EL (cell line): ENCODE measurements at regions not wholly inside any gene's neighbourhood (a gene's known extent, or its start where the extent isn't known, plus 50 kb on each side); places are given as distances from the start of the nearest gene placed in this dataset.

ENCODE experiments used
- DNase-seq: peaks from one replicate; pipeline ENCODE4 v3.0.0-alpha.2; 2016

DNA sequence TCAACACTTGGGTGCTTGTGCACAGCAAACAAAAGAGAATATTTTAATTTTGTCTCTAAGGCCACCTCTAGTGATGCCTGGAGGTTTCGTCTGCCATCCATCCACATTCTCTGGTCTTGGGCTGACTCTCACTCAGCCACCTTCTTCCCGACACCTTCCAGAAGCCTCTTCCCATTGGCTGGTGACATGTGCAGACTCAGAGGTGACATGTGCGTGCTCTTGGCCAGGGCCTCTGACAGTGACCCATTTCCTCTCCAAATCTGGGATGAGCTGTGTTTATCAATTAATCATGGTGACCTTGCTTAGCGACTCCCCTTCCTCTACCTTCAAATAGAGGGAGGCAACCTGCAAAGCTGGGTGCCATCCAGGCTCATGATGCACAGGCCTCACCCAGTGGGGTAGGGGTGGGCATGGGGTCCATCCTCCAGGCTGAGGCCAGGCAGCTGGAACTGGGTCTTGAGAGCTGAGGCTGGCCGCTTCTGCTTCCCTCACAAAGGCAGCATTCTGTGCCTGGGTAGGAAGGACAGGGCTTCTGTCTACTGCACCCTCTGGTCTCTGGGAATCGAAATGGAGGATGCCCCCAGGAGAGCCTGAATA is 91.8 kb downstream of the DHCR7 start:
- DNase-seq = no peak

DNA sequence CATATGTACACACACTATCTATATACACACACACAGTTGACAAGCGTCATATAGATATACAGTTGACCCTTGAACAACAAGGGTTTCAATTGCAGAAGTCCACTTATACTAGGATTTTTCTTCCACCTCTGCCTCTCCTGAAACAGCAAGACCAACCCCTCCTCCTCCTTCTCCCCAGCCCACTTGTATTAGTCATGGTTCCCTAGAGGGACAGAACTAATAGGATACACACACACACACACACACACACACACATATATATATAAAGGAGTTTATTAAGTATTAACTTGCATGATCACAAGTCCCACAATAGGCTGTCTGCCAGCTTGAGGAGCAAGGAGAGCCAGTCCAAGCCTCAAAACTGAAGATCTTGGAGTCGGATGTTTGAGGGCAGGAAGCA is 92.9 kb downstream of the DHCR7 start:
- DNase-seq = no peak

DNA sequence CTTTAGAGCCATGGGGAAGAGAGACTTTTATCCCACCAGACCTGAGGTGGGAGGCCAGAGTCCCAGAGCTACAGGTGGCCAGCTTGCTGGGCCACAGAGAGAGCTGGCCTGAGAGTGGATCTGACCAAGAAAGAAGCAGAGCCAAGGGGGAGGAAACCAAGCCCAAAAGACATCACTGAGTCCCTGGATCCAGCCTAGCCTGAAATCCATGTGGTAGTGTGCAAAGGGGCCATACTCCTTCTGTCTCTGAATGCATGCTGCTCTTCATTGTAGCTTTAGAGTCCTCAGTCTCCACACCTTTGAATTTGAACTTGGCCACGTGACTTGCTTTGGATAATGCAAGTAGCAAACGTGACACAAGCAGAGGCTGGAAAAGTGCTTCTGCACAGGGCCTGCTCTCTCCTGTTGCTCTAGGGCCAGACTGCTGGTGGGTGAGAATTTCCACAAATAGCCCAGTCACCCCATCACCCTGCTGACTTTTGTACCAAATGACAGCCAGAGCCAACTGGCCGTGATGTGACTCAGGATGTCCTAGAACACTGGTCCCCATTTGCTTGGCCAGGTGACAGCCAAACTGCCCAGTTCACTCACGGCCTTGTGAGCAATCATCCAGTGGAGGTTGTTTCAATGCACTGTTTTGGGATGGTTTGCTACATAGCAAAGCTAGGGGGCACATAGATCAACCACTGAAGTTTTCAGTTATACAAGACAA is 93.6 kb downstream of the DHCR7 start:
- no peak for DNase-seq

DNA sequence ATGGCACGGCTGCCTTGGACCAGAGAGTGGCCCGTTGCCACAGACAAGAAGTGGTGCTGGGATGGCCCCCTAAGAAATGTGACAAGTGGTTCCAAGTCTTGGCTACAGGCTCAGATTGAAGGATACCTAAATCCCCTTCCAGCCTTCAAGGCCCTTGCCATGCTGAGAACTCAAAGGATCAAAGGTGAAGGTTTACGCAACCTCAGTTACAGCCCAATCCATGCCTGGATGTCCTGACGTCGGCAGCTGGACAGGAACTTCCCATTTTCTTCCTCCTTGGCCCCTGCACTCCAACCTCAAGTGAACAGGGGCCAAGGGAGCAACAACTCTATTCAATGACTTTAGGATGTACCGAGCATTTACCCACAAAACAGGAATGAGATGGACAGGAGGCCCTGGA is 95.4 kb downstream of the DHCR7 start:
- DNase-seq = no peak

- DNase-seq = no peak
Observed at GRCh38 chr11:71352226-71352625, 96.0 kb downstream of the DHCR7 start.

- DNase-seq = no peak
Observed at GRCh38 chr11:71349627-71350026, 97.2 kb upstream of the SHANK2 start.

GRCh38 chr11:71343828-71344400 is 91.5 kb upstream of the SHANK2 start:
- DNase-seq = no peak

DNA sequence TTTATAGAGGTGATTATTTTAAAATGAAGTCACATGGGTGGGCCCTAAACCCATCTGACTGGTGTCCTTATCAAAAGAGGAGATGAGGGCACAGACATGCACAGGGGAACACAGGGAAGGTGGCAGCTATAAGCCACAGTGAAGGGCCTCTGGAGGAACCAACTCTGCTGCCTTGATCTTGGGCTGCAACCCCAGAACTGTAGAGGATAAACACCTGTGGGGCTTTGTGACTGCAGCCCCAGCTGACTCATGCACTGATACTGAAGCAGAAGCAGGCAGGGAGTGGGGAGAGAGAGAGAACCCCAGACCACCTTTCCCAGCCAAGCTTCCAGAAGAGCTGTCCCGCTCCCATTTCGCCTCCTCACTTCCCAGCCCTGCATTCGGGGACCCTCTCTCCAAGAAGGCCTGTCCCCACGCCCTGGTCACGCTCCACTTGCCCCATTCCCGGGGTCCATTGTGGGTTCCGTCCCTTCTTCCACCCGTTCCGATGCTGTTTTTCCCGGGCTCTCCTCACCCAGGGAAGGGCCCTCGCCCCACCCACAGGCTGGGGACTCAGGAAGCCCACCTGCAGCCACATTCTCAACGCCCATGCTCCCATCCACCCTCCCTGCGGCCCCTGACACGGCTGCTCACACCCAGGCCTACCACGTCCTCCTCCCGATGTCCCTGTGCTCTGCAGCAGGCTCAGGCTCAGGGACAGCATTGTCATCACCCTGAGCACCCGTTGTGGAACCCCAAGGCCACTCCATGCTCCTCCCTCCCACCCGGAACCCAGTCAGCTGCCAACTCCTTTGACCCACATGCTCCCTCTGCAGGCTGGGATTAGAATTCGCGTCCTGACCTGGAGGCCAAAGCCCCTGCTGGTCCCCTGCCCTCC is 90.8 kb upstream of the SHANK2 start:
- DNase-seq = peak; percentile 29

DNA sequence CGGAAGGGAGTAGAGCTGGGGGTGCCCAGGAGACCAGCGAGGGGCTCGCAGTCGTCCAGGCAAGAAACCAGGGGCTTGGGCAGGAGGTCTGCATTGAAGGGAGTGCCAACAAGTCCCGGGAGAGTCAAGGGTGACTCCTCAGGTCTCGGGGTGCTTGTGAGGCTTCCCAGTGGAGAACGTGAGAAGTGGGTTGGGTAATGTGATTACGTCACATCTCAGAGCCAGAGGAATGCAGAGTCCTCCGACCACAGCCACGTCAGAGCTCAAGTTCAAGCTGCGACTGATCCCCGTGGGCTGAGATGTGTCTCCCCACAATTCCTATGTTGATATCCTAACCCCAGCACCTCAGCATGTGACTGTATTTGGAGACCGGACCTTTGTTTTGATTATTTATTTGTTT is 89.7 kb upstream of the SHANK2 start:
- DNase-seq = peak; percentile 32

- no peak for DNase-seq
Observed at GRCh38 chr11:71341596-71341995, 89.2 kb upstream of the SHANK2 start.

- DNase-seq = no peak
Observed at GRCh38 chr11:71341173-71341572, 88.8 kb upstream of the SHANK2 start.

DNA sequence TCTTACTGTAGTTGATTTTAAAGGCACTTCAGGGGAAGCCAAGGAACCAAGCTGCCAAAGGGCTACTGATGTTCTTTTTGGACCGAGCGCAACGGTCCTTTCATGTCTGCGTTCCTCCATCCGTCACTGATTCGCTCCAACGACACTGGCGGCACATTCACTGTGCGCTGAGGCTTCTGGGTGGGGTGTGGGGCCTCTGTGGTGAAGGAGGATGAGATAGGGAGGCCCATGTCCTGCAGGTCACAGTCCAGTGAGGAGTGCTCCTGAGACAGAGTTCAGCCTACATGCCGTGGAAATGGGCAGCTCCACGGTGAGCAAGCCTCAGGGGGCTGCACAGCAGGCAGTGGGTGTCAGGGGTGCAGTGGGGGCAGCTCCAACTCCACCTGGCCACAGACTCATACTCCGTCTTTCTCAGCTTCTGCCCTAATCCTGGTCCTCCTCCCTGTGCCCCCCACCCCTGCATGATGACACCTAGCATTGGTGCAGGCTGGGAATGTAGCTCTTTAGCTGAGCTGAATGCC is 87.8 kb upstream of the SHANK2 start:
- no peak for DNase-seq

DNA sequence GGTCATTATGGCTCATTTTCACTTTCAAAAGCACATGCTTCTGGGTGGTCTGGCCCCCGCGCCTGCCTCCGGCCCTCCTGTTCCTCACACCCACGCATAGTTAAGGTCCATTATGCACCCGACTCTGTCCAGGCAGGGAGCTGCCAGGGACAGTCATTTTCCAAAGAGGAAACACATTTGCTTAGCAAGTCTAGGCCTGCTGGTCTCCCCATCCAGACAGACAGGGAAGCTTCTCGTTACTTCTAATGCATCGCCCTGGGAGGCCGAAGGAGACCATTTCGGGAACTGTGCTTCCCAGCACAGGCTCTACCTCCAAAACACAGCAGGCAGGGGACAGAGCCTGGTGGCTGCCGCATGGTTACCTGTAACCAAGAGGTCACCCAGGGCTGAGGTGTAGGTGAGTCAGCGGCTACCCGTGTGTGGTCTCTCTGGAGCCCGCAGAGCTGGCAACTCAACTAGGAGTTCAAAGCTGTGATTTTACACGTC is 87.1 kb upstream of the SHANK2 start:
- DNase-seq = no peak

DNA sequence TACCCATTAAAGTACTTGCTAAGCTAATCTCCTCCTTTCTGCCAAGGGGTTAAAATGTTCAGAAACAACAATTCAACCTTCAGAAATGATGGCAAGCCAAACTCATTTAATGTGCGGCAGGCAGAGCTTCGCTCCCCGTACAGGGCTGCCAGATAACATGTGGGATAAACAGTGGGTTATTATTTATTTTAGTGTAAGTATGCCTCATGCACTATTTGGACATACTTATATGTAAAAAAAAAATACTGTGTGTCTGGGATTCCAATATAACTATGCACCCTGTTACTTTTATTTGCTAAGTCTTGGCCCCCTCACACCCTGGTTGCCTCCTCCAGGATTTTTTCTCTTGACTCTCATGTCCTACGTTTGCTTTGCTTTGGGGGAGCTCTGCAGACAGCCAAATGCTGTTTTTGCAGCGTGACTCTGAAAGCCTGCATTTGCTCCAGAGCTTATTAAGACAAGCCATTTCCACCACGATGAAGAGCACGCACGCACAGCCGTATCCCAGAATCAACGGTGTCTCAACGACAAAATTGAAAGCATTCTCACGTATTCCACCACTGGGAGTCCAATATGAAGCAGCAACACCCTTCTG is 86.5 kb upstream of the SHANK2 start:
- no peak for DNase-seq

DNA sequence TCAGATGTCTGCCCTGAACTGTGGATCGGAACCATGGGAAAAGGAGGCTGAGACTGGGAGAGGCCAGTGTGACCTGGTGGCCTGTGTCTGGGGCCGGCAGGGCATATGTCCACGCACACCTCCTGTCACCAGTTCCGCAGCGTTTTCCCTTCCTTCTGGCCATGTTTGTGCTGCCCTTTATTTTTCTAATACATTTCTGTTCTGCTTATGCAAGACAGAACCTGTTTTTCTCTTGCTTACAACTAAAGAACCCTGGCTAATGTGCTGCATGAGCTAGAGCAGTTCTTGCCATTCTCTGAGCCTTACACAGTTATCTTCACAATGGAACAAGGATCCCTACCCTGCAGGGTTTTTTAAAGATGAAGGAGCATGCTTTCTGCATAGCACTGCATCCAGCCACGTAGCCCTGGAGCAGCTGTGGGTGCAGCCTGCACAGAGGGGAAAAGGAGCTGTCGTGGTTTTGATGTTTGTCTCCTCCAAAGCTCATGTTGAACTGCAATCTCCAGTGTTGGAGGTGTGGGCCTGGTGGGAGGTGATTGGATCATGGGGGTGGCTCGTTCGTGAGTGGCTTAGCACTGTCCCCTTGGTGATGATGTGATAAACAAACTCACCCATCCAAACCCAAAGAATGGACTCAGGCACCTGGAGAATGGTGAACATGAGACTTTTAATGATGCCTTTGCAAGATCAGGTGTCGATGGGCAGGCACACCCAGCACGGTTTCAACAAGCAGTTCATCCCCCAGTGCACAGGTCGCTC is 84.8 kb upstream of the SHANK2 start:
- no peak for DNase-seq

DNA sequence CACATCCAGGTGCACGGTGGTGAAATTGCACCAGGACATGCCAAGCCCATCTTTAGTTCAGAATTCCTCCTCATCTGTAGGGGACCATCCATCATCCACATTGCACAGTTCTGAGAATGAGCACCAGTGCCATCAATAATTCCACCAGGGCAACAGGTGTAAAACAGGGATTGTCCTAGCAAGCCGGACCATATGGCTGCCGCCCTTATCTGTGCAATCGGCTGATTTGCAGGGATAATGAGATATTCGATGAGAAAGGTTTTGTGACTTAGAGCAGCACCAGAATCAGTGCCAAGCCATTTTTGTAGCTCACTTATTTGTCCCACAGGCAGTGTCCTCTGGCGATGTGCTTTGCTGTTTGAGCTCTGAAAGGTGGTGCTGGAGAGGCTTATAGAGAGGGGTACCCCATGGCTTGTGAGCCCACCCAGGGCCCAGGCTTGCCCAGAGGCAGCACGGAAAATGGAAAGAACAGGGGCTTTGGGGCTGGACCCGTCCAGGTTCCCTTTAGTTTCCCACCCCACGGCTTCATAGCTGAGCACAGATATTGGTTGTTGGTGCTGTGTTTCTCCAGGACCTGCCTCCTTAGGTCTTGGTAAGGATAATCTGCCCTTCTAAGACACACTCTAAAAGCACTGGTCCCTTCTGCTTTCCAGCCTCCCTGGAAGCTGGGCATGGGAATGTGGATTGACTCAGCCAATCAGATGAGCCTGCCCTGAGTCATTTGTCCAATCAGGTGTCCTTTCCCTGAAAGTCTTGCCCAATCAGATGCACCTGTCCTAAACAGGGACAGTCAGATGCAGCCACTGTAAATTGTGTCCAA is 84.0 kb upstream of the SHANK2 start:
- DNase-seq = no peak

GRCh38 chr11:71335371-71335770 is 83.0 kb upstream of the SHANK2 start:
- no peak for DNase-seq

DNA sequence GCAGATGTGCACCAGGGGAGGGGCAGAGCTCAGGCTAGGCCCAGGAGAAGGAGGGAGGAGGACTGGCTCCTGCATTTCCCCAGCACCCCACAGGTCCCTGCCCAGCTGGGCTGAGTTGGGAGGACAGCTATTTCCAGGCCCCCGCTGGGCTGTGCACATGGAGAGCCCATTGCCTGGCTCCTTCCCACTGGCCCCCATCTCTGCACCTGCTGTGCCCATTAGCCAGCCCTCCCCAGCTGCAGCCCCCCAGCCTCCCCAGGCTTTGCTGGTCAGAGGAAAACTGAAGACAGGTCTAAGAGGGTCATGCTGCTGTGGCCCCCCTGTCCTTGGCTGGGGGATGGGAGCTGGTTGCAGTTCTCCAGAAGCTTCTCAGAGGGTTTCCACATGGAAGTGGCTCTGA is 81.8 kb upstream of the SHANK2 start:
- no peak for DNase-seq

DNA sequence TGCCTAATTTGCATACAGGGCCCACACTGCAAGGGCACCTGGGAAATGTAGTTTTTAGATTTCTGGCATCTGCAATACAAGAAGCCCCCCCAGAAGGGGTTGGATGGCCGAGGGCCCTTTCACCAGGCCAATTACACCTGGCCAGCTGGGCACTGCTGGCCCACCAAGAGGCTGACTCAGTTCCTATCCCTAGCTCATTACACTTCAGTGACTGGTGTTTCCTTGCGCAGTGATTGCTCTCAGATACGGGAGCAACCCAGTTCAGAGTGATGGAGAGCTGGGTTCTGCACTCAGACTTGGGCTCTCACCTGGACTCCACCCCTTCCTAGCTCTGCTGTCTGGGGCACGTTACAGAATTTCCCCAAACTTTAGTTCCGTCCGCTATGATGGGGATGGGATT is 81.1 kb upstream of the SHANK2 start:
- DNase-seq = no peak

DNA sequence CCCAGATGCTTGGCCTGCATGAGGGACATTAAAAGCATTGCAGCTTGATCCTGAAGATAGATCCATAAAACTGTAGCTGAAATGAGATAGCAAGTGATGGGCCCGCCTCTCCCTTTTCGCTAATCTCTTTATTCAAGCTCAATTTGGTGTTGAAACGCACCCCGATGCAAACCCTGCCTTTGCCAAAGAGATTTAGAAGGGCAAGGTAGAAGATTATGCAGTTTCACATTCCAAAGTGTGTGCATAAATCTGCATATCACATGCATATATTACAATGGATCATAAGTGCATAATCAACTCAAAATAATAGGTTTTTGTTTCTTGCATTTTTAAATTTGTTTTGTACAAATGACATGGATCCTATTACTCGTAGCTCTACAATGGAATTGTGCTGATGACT is 80.1 kb upstream of the SHANK2 start:
- no peak for DNase-seq

DNA sequence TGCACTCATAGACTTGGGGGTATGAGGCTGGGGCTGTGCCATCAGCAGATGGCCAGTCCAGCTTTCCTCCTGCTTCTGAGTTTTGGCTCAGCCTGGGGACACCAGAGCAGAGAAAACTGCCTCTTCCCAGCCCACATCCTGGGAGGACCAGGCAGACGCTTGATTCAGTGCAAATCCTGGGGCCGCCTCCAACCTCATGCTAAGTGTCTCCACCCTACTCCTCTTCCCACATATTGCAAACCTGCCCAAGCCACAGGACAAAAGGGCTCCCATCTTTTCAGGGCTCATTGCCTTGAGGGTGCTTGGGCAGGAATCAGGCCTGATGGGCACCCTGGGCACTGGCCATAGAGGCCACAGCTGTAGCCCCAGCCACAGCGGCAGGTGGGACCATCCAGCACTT is 79.7 kb upstream of the SHANK2 start:
- DNase-seq = no peak
